NCI-H510A (cell line): ENCODE measurements at regions not wholly inside any gene's neighbourhood (a gene's known extent, or its start where the extent isn't known, plus 50 kb on each side); places are given as distances from the start of the nearest gene placed in this dataset.

ENCODE experiments used
- DNase-seq: peaks from one replicate; lab custom pipeline; 2025; lab: John Stamatoyannopoulos, UW

DNA sequence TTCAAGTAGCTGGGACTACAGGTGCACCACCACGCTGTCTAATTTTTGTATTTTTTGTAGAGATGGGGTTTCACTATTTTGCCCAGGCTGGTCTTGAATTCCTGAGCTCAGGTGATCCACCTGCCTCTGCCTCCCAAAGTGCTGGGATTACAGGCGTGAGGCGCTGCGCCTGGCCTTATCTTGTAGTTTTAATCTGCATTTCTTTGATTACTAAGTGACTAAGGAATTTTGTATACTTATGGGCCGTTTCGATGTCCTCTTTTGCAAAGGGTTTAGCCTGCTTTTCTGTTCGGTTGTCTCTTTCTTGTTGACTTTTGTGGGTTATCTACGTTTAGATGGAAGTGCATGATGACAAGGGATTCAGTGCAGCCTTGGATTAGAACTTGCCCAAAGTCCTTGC, 500.6 kb downstream of the QKI start:
- DNase-seq: no peak

DNA sequence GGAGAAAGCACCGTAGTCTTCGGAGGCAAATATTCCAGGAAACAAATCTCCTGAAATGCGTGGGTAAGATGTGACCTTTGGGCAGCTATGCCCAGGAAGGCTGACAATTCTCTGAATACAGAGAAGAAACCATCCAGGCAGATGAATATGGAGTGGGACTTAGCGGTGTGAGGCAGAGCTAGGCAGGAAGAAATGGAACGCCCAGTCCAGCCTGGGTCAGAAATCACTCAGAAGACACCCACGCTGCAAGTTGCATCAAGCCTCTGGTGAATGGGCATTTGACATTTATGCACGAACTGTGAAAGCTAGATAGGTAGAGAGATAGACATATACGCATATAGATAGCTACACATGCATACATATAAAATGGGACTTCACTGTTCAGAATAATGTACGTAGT, 498.5 kb downstream of the QKI start:
- DNase-seq: no peak

GRCh38 chr6:163906006-163906710, 491.6 kb downstream of the QKI start:
- DNase-seq: no peak

GRCh38 chr6:163904186-163904585, 489.7 kb downstream of the QKI start:
- DNase-seq: no peak

- no peak for DNase-seq
Measured at GRCh38 chr6:163903541-163903940, 489.0 kb downstream of the QKI start.

GRCh38 chr6:163902993-163903392, 488.5 kb downstream of the QKI start:
- DNase-seq: no peak

GRCh38 chr6:163901681-163902080, 487.2 kb downstream of the QKI start:
- DNase-seq: no peak

DNA sequence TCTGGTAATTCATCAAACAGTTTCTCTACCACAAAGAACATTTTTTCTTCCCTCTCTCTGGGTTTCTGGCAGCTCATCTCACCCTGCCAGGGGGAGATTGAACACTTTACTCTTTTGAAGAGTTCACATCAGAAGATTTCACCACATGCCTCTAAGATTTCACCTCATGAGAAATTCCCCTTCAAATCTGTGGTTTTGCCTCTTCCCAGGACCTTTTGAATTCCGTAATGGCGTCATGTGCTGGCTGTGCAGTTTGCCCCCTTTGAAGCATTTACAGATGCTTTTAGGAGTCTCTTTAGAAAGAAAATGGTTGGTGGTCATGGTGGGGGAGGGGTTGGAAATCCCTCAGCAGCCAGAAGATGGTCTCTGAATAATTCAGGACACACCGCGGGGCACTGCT, 486.1 kb downstream of the QKI start:
- no peak for DNase-seq

- no peak for DNase-seq
Measured at GRCh38 chr6:163897669-163898068, 483.2 kb downstream of the QKI start.

GRCh38 chr6:163897030-163897429, 482.5 kb downstream of the QKI start:
- DNase-seq: no peak

GRCh38 chr6:163895162-163895561, 480.6 kb downstream of the QKI start:
- no peak for DNase-seq

- no peak for DNase-seq
Measured at GRCh38 chr6:163893609-163894189, 479.2 kb downstream of the QKI start.

GRCh38 chr6:163892824-163893561, 478.5 kb downstream of the QKI start:
- DNase-seq: no peak

GRCh38 chr6:163889904-163890514, 475.5 kb downstream of the QKI start:
- no peak for DNase-seq

DNA sequence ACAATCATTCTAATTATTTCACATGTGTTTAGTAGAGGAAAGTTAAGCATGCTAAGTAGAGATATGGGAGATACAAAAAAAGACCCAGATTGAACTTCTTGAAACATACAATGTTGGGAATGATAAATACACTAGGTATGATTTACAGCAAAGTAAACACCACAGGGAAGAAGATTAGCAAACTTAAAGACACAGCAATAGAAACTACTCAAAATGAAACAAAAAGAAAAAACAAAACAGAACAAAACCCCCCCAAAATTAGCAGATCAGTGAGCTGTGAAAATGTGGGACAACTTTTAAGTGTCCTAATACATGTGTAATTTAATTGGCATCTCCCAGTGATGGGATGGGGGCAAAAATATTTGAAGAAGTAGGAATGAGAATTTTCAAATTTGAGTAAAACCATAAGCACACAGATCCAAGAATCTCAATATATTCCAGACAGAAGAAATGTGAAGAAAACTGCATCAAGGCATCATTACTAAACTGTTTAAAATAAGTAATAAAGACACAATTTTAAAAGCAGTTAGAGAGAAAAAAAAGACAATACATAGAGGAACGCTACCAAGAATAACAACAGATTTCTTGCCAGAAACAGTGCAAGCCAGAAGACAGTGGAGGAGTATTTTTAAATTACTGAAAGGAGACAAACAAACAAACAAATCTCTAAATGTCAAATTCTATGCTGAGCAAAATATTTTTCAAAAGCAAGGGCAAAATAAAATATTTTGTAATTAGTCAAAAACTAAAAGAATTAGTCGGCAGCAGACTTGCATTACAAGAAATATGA, 473.7 kb downstream of the QKI start:
- DNase-seq: no peak

- no peak for DNase-seq
Measured at GRCh38 chr6:163886428-163886827, 471.9 kb downstream of the QKI start.

DNA sequence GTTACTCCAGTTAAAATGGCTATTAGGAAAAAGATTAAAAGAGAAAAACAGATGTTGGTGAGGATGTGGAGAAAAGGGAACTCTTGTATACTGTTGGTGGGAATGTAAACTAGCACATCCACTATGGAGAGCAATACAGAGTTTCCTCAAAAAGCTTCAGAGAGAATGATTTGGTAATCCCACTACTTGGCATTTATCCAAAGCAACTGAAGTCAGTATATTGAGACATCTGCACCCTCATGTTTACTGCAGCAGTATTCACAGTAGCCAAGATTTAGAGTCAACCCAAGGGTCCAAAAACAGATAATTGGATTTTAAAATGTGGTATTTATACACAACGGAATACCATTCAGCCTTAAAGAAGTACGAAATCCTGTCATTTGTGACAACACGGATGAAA, 469.5 kb downstream of the QKI start:
- DNase-seq: no peak

- DNase-seq: no peak
Measured at GRCh38 chr6:163878698-163879097, 464.2 kb downstream of the QKI start.

GRCh38 chr6:163877877-163878639, 463.5 kb downstream of the QKI start:
- no peak for DNase-seq

GRCh38 chr6:163876391-163876790, 461.9 kb downstream of the QKI start:
- DNase-seq: no peak

- DNase-seq: no peak
Measured at GRCh38 chr6:163874784-163875183, 460.3 kb downstream of the QKI start.
